Effector memory CD8-positive, alpha-beta T cell (primary cell): ENCODE measurements at regions not wholly inside any gene's neighbourhood (a gene's known extent, or its start where the extent isn't known, plus 50 kb on each side); places are given as distances from the start of the nearest gene placed in this dataset.
A peak's percentile ranks its signal among the peaks of the same experiment; 100 is the strongest.

Experiments
- ATAC-seq: fragments of 150-1000 bp; cut with Tn5 transposase; replicated peaks from 2 replicates; pipeline ENCODE4 v1.10.0; 2021; ENCODE audit warnings: mild to moderate bottlenecking, moderate library complexity
- DNase-seq, 3 experiments: peaks; one replicate each; pipeline ENCODE4 v3.0.0; 2021
- H3K27ac Mint-ChIP-seq, 2 donors: one replicate each; pipeline ENCODE4 v1.8.0; 2022; ENCODE audit warnings: mild to moderate bottlenecking in 2 of 2, mixed read lengths in 2 of 2, moderate library complexity in 2 of 2
- H3K27me3 Mint-ChIP-seq, 2 donors: one replicate each; pipeline ENCODE4 v1.8.0; 2022; ENCODE audit warnings: mixed read lengths in 2 of 2
- H3K36me3 Mint-ChIP-seq: one replicate; pipeline ENCODE4 v1.8.0; 2022; ENCODE audit warnings: mild to moderate bottlenecking, moderate library complexity, mixed read lengths; ENCODE audit not compliant: insufficient read depth
- H3K4me1 Mint-ChIP-seq, 2 donors: one replicate each; pipeline ENCODE4 v1.8.0; 2022; ENCODE audit warnings: low read depth in 2 of 2, mixed read lengths in 2 of 2
- H3K4me3 Mint-ChIP-seq, 2 donors: one replicate each; pipeline ENCODE4 v1.8.0; 2022; ENCODE audit warnings: mild to moderate bottlenecking in 2 of 2, mixed read lengths in 2 of 2, moderate library complexity in 2 of 2
- H3K9me3 Mint-ChIP-seq, 2 donors: one replicate each; pipeline ENCODE4 v1.8.0; 2022; ENCODE audit warnings: mixed read lengths in 2 of 2

GRCh38 chr13:21971662-21972621, 301.1 kb downstream of the FGF9 start:
- H3K9me3 Mint-ChIP-seq = no peaks in the 10 kb centered on the region
- DNase-seq = no peak
- ATAC-seq = no peak

DNA sequence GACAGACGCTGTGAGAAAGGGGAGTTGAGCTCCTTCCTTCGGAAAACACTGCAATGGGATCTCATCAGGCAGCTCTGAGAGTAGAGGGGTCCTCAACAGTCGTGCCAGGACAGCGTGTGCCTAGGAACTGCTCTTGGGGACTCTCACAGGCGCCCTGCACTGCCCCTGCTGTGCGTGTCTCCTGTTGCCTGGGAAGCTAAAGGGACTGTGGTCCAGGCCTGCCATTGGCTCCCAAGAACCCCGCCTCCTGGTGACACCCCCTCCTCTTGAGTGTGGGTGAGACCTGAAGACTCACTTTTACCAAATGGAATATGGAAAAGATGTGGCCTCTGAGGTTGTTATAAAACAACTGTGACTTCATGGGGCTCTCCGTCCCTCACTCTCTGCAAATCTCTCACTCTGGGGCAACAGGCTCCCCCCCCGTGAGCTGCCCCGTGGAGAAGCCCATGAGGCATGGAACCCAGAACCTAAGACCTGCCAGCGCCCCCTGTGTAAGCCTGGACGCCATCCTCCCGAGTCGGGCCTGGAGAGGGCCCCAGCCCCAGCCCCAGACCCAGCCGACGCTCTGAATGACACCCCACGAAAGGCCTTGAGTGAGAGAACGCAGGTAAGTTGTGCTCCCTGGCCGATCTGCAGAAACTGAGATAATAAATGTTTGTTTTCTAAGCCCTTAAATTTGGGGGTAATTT, 302.7 kb downstream of the FGF9 start:
- DNase-seq (no peak), ATAC-seq (no peak)
- Mint-ChIP-seq H3K4me3 (no peak overlapping the region), H3K27me3 (no peaks in the 10 kb centered on the region), H3K4me1 (no peaks in the 10 kb centered on the region), H3K27ac (no peak overlapping the region), H3K9me3 (no peaks in the 10 kb centered on the region), H3K36me3 (no peaks in the 10 kb centered on the region)

More at GRCh38 chr13:21971662-21972621, 301.1 kb downstream of the FGF9 start:
- H3K27ac Mint-ChIP-seq = no peak overlapping the region
- H3K4me1 Mint-ChIP-seq = no peaks in the 10 kb centered on the region
- H3K27me3 Mint-ChIP-seq = no peaks in the 10 kb centered on the region
- no peaks in the 10 kb centered on the region for H3K36me3 Mint-ChIP-seq
- no peak overlapping the region for H3K4me3 Mint-ChIP-seq

DNA sequence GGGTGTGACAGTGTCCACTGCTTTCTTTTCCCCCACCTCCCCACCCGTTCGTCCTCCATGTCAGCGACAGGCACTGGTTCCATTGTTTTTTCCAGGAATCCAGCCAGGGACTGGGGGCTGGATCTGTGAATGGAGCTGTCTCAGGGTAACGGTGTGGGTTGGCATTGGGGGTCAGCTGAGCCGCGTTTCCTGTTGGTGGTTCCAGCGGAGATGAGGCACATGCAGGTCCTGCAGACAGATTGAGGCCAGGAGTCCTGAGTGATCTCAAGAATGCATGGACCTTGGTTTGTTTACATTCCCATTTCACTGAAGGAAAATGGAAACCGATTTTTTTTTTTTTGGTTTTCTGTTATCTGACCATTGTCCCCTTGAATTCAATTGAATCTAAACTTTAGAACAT, 303.9 kb downstream of the FGF9 start:
- H3K4me3 Mint-ChIP-seq = no peak overlapping the region
- H3K27me3 Mint-ChIP-seq = no peaks in the 10 kb centered on the region
- no peak for DNase-seq
- ATAC-seq = no peak
- no peaks in the 10 kb centered on the region for H3K4me1 Mint-ChIP-seq
- no peaks in the 10 kb centered on the region for H3K36me3 Mint-ChIP-seq
- H3K9me3 Mint-ChIP-seq = no peaks in the 10 kb centered on the region
- no peak overlapping the region for H3K27ac Mint-ChIP-seq

GRCh38 chr13:21976159-21976558, 305.3 kb downstream of the FGF9 start:
- H3K36me3 Mint-ChIP-seq = no peaks in the 10 kb centered on the region
- H3K27me3 Mint-ChIP-seq = no peaks in the 10 kb centered on the region
- no peak overlapping the region for H3K4me3 Mint-ChIP-seq
- H3K9me3 Mint-ChIP-seq = no peaks in the 10 kb centered on the region
- ATAC-seq (no peak), DNase-seq (no peak)
- no peak overlapping the region for H3K27ac Mint-ChIP-seq
- H3K4me1 Mint-ChIP-seq = no peaks in the 10 kb centered on the region

- H3K9me3 Mint-ChIP-seq = no peaks in the 10 kb centered on the region
- no peak for DNase-seq
Observed at GRCh38 chr13:21979161-21979806, 308.4 kb downstream of the FGF9 start.

GRCh38 chr13:21980049-21980448, 309.2 kb downstream of the FGF9 start:
- H3K27ac Mint-ChIP-seq = no peak overlapping the region
- H3K4me1 Mint-ChIP-seq = no peaks in the 10 kb centered on the region
- H3K36me3 Mint-ChIP-seq = no peaks in the 10 kb centered on the region
- no peak overlapping the region for H3K4me3 Mint-ChIP-seq
- no peaks in the 10 kb centered on the region for H3K9me3 Mint-ChIP-seq
- no peaks in the 10 kb centered on the region for H3K27me3 Mint-ChIP-seq
- DNase-seq (no peak), ATAC-seq (no peak)

More at GRCh38 chr13:21979161-21979806, 308.4 kb downstream of the FGF9 start:
- ATAC-seq = no peak
- Mint-ChIP-seq H3K27ac (no peak overlapping the region), H3K4me3 (no peak overlapping the region), H3K27me3 (no peaks in the 10 kb centered on the region), H3K36me3 (no peaks in the 10 kb centered on the region), H3K4me1 (no peaks in the 10 kb centered on the region)

- Mint-ChIP-seq H3K27ac (no peak overlapping the region), H3K4me1 (peaks cover 0 to 5% of the 10 kb centered on the region in 2 donors), H3K27me3 (no peaks in the 10 kb centered on the region), H3K9me3 (no peaks in the 10 kb centered on the region), H3K4me3 (no peak overlapping the region), H3K36me3 (no peaks in the 10 kb centered on the region)
- no peak for ATAC-seq
- DNase-seq = no peak
Observed at GRCh38 chr13:21984156-21984555, 313.3 kb downstream of the FGF9 start.

GRCh38 chr13:21986602-21987001, 315.7 kb downstream of the FGF9 start:
- Mint-ChIP-seq H3K9me3 (no peaks in the 10 kb centered on the region), H3K27ac (peak overlapping the region; percentile 24 to 59), H3K27me3 (no peaks in the 10 kb centered on the region), H3K4me1 (peaks cover 0 to 5% of the 10 kb centered on the region in 2 donors), H3K36me3 (no peaks in the 10 kb centered on the region), H3K4me3 (no peak overlapping the region)
- ATAC-seq (no peak), DNase-seq (no peak)

DNA sequence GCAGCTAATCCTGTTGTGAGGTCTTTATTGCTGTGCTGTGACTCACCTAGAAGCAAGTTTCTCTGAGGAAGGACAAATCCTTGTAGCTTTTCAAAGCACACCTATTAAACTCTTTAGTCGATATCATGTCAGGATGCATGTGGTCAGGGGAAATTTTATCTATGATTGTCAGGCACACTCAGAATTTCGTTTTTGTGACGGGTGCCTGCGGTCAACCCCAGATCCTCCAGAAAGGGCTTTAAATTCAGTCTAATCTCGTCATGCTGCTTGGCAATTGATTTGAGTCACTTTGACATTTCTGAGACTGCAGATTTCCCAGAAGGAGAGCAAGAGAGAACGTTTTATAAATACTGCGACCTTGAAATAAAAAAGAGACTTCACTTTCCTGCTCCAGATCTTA, 316.9 kb downstream of the FGF9 start:
- H3K9me3 Mint-ChIP-seq = no peaks in the 10 kb centered on the region
- no peaks in the 10 kb centered on the region for H3K36me3 Mint-ChIP-seq
- H3K27ac Mint-ChIP-seq = peak overlapping the region in 1 of 2 donors; percentile 70
- H3K4me3 Mint-ChIP-seq = no peak overlapping the region
- DNase-seq (no peak), ATAC-seq (peak; percentile 26)
- H3K4me1 Mint-ChIP-seq = peaks cover 0 to 5% of the 10 kb centered on the region in 2 donors
- H3K27me3 Mint-ChIP-seq = no peaks in the 10 kb centered on the region

- H3K36me3 Mint-ChIP-seq = no peaks in the 10 kb centered on the region
- no peak for ATAC-seq
- no peaks in the 10 kb centered on the region for H3K9me3 Mint-ChIP-seq
- H3K4me3 Mint-ChIP-seq = no peak overlapping the region
- no peak for DNase-seq
- H3K27ac Mint-ChIP-seq = no peak overlapping the region
- peaks cover 0 to 5% of the 10 kb centered on the region in 2 donors for H3K4me1 Mint-ChIP-seq
- no peaks in the 10 kb centered on the region for H3K27me3 Mint-ChIP-seq
Observed at GRCh38 chr13:21988624-21989023, 317.8 kb downstream of the FGF9 start.

GRCh38 chr13:21996049-21996448, 325.2 kb downstream of the FGF9 start:
- Mint-ChIP-seq H3K9me3 (peaks cover 0 to 1% of the 10 kb centered on the region in 2 donors), H3K4me3 (no peak overlapping the region), H3K4me1 (peaks cover 0 to 3% of the 10 kb centered on the region in 2 donors), H3K36me3 (no peaks in the 10 kb centered on the region), H3K27me3 (peaks cover 22 to 32% of the 10 kb centered on the region in 2 donors), H3K27ac (no peak overlapping the region)
- DNase-seq (no peak), ATAC-seq (no peak)

GRCh38 chr13:21997726-21998125, 326.9 kb downstream of the FGF9 start:
- Mint-ChIP-seq H3K36me3 (no peaks in the 10 kb centered on the region), H3K4me1 (peaks cover 3% of the 10 kb centered on the region in 2 donors), H3K27me3 (peaks cover 29 to 43% of the 10 kb centered on the region in 2 donors), H3K9me3 (peaks cover 0 to 1% of the 10 kb centered on the region in 2 donors), H3K27ac (no peak overlapping the region), H3K4me3 (no peak overlapping the region)
- DNase-seq (no peak), ATAC-seq (no peak)

DNA sequence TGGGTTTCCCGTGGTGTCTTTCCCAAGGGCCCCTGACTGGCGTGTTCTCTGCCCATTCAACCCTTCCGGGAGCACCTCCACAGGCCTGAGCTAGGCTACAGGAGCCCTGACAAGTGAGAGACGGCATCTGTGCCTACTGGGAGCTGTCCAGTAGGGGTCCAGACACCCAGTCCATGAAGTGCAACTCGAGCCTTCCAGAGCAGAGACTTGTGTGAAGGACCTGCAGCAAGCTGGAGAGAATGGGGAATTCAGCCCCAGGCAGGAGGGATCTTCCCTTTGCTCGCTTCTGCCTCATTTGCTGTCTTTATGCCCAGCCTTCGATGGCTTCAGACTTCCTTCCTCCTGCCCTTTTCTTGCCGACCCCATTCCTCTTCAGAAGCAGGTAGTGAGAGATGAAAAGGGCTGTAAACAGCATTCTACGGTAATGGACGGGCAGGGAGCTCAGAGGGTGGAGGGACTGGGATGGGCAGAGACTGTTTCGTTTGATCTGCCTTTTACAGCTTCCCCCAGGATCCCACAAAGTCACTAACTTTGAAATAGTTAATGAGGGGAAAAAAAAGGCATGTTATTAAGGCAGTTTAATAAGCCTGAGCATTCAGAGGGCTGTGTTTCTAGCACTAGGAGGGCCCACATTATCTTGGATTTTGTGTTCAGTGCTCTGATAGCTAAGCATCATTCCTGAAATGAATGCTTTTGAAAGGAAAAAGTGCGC, 327.6 kb downstream of the FGF9 start:
- no peak overlapping the region for H3K27ac Mint-ChIP-seq
- H3K27me3 Mint-ChIP-seq = peaks cover 29 to 43% of the 10 kb centered on the region in 2 donors
- H3K4me3 Mint-ChIP-seq = no peak overlapping the region
- ATAC-seq = no peak
- H3K4me1 Mint-ChIP-seq = peaks cover 3% of the 10 kb centered on the region in 2 donors
- no peak for DNase-seq
- no peaks in the 10 kb centered on the region for H3K36me3 Mint-ChIP-seq
- H3K9me3 Mint-ChIP-seq = peaks cover 0 to 1% of the 10 kb centered on the region in 2 donors
